Activated naive CD8-positive, alpha-beta T cell treated with anti-CD3 and anti-CD28 coated beads, Interleukin-2, amount 10 ng/mL, durations not matched to agents 7 days and 5 days (primary cell): ENCODE measurements at regions not wholly inside any gene's neighbourhood (a gene's known extent, or its start where the extent isn't known, plus 50 kb on each side); places are given as distances from the start of the nearest gene placed in this dataset.
"Not testable (repeated sequence)": the region's sequence is repeated elsewhere in the genome, so short reads cannot be mapped to it uniquely, and the experiment has no call there.

ENCODE experiments used
- ATAC-seq: fragments of 150-1000 bp; cut with Tn5 transposase; one replicate; pipeline ENCODE4 v1.10.0; 2021; ENCODE audit warnings: low read depth, moderate library complexity
- POLR2A ChIA-PET: fragments of 350-600 bp; sonication (Branson Sonifier 250); formaldehyde crosslinking; loops from one replicate; lab custom pipeline; 2021; ENCODE audit warnings: antibody characterized with exemption; lab: Charles Lee
- DNase-seq: peaks from one replicate; pipeline ENCODE4 v3.0.0; 2021
- H3K27ac Mint-ChIP-seq: one replicate; pipeline ENCODE4 v1.8.0; 2022; ENCODE audit warnings: mild to moderate bottlenecking, mixed read lengths
- H3K27me3 Mint-ChIP-seq: one replicate; pipeline ENCODE4 v1.8.0; 2022; ENCODE audit warnings: mild to moderate bottlenecking, moderate library complexity, mixed read lengths
- H3K36me3 Mint-ChIP-seq: one replicate; pipeline ENCODE4 v1.8.0; 2021; ENCODE audit warnings: mild to moderate bottlenecking, mixed read lengths
- H3K4me1 Mint-ChIP-seq: one replicate; pipeline ENCODE4 v1.8.0; 2021; ENCODE audit warnings: mixed read lengths
- H3K4me3 Mint-ChIP-seq: one replicate; pipeline ENCODE4 v1.8.0; 2022; ENCODE audit warnings: mild to moderate bottlenecking, moderate library complexity, mixed read lengths
- H3K9me3 Mint-ChIP-seq: one replicate; pipeline ENCODE4 v1.8.0; 2021; ENCODE audit warnings: mixed read lengths

DNA sequence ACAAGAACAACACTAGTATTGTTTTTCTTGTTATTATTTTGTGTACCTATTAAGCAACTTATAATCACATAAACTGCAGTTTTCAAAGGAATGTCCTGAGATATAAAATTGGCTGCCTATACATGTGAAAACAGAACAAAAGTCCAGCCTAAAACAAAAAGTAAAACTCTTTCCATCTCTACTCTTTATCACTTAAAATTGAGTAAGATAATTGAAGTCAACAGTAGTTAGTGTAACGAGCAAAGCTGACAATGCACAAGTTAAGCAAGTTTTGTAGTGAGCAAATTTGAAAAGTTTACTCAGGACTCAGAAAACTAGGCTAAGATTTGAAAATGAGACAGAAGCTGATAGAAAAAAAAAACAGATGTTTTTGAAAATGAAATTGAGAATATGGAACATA, 941.4 kb upstream of the MAN1A1 start:
- Mint-ChIP-seq H3K27ac (no peak overlapping the region), H3K4me1 (no peaks in the 10 kb centered on the region), H3K27me3 (no peaks in the 10 kb centered on the region), H3K4me3 (no peak overlapping the region), H3K9me3 (peaks cover 3% of the 10 kb centered on the region), H3K36me3 (no peaks in the 10 kb centered on the region)
- DNase-seq, result no peak
- POLR2A ChIA-PET, result no interaction called here
- ATAC-seq, result no peak

DNA sequence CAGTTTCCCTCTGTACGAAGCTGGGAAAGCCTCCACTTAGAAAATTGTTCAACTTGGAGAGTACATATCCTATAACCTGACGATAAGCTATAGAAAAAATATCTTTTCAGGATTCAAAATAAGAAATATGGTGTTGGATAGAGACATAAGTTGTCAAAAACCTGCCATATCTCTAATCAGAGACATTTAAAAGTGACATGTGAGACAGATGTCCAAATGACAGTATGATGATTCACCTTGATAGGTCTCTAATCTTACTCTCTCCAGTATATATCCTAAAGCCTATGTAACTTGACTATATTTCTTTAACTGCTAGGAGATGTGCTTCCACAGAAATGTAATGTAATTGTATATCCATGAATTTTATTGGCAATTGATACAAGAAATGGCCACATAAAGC, 932.4 kb upstream of the MAN1A1 start:
- ATAC-seq (no peak), DNase-seq (no peak)
- Mint-ChIP-seq H3K36me3 (no peaks in the 10 kb centered on the region), H3K4me3 (no peak overlapping the region), H3K27ac (no peak overlapping the region), H3K4me1 (no peaks in the 10 kb centered on the region), H3K9me3 (no peaks in the 10 kb centered on the region), H3K27me3 (no peaks in the 10 kb centered on the region)
- POLR2A ChIA-PET, result no interaction called here

DNA sequence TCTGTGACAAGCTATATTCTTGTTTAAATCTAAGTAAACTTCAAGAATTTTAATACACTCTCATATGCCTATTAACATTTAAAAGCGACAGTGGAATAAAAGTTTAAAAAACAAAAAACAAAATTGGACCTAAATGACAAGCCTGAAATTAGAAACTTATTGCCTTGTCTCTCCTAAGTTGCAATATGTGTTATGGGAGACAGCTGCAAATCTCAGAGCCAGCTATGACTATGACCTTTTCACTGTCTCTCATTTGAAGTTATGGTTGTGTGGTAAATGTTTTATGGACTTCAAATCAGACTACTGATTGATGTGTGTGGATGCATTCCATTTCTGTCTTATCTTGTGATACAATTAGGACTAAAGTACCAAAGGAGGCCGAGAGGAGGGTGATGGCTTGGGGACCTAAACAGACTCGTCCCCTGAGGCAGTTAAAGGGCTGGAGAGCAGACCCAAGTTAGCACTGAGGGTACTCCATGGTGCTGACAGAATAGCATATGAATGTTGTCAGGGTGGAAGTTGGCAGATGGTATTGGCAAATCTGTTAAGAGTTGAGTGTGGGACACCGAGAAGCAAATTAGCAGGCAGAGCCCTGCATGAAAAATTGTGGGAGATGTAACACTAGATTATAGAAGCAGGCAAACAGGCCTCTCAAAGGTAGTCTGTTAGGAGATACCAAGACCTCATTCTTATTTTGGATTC, 930.1 kb upstream of the MAN1A1 start:
- ATAC-seq (no peak), DNase-seq (no peak)
- POLR2A ChIA-PET, result no interaction called here
- Mint-ChIP-seq H3K4me3 (no peak overlapping the region), H3K4me1 (no peaks in the 10 kb centered on the region), H3K36me3 (no peaks in the 10 kb centered on the region), H3K27ac (no peak overlapping the region), H3K9me3 (no peaks in the 10 kb centered on the region), H3K27me3 (no peaks in the 10 kb centered on the region)

DNA sequence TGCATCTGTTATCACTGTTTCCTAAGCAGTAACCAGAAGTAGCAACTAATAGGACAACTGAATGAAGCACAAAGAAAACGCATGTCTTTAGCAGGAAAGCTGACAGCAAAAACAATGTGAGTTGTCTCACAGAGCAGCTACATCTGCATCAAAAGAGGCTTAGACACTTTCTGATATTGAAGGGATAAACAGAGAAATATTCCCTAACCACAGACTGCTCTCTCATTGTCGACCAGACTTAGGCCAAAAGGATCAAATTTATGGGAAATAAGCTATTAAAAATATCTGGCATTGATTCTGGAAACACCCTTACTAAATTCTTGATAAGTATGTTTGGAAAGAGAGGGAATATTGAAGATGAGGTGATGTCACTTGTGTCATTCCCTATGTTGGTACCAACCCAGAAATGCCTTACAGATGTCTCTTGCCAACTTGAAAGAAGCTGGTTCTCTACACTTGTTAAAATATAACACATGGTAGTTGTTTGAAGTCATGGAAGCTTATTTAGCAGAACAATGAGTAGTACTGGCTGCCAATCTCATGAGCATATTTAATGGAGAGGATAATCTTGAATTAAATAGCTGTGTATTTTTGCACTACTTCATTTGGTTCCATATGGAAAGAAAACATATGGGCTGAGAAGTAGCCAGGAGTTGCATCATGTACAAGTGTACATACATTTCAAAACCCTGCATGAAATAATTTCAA, 929.3 kb upstream of the MAN1A1 start:
- Mint-ChIP-seq H3K27me3 (no peaks in the 10 kb centered on the region), H3K27ac (no peak overlapping the region), H3K4me3 (no peak overlapping the region), H3K36me3 (no peaks in the 10 kb centered on the region), H3K9me3 (peaks cover 1% of the 10 kb centered on the region), H3K4me1 (no peaks in the 10 kb centered on the region)
- POLR2A ChIA-PET, result no interaction called here
- ATAC-seq, result no peak
- DNase-seq, result no peak

DNA sequence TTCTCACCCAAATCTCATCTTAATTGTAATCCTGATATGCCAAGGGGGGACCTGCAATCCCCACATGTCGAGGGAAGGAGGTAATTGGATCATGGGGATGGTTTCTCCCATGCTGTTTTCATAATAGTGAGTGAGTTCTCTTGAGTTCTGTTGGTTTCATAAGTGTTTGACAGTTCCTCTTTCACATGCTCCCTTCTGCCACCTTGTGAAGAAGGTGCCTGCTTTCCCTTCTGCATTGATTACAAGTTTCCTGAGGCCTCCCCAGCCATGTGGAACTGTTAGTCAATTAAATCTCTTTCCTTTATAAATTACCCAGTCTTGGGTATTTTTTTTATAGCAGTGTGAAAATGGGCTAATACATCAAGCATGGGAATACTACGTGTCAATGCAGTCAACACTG, 925.0 kb upstream of the MAN1A1 start:
- POLR2A ChIA-PET, result no interaction called here
- no peak overlapping the region for H3K27ac Mint-ChIP-seq
- no peak overlapping the region for H3K4me3 Mint-ChIP-seq
- no peaks in the 10 kb centered on the region for H3K36me3 Mint-ChIP-seq
- H3K9me3 Mint-ChIP-seq, result peaks cover 1% of the 10 kb centered on the region
- H3K4me1 Mint-ChIP-seq, result no peaks in the 10 kb centered on the region
- ATAC-seq, result no peak
- no peak for DNase-seq
- H3K27me3 Mint-ChIP-seq, result no peaks in the 10 kb centered on the region

DNA sequence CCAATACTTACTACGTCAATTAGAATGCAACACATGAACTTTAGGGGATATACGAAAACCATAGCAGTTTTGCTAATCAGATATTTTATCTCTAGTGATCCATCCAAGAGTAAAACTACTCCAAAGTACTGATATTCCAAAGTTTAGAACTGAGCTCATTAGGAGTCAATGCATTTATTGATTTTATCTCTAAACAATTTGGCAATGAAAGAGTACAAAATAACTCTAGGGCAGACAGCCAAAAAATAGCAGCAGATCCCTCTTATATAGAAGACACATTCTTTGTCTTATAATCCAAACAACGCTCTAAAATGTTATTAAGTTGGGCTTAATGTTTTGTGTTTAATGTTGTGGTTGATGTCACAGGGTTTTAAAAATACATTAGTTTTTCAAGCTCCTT, 923.9 kb upstream of the MAN1A1 start:
- POLR2A ChIA-PET, result no interaction called here
- Mint-ChIP-seq H3K4me3 (no peak overlapping the region), H3K27ac (no peak overlapping the region), H3K36me3 (no peaks in the 10 kb centered on the region), H3K4me1 (no peaks in the 10 kb centered on the region), H3K27me3 (no peaks in the 10 kb centered on the region), H3K9me3 (peaks cover 1% of the 10 kb centered on the region)
- ATAC-seq (no peak), DNase-seq (no peak)

DNA sequence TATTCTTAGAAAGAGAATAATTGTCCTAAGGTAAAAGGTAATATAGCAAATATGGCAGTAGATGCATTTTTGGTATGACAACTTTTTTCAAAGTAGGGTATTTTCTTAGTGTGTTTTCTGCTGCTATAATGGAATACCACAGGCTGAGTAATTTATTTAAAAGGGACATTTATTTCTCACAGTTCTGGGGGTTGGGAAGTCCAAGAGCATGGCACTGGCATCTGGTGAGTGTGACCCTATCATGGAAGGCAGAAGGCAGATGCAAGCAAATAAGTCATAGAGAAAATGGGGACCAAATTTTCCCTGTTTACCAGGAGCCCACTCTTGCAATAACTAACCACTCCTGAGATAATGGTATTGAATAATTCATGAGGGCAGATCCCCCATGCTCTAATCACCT, 922.5 kb upstream of the MAN1A1 start:
- H3K36me3 Mint-ChIP-seq, result no peaks in the 10 kb centered on the region
- POLR2A ChIA-PET, result no interaction called here
- H3K4me1 Mint-ChIP-seq, result no peaks in the 10 kb centered on the region
- ATAC-seq (no peak), DNase-seq (no peak)
- no peak overlapping the region for H3K27ac Mint-ChIP-seq
- H3K9me3 Mint-ChIP-seq, result peaks cover 2% of the 10 kb centered on the region
- H3K27me3 Mint-ChIP-seq, result no peaks in the 10 kb centered on the region
- H3K4me3 Mint-ChIP-seq, result no peak overlapping the region

DNA sequence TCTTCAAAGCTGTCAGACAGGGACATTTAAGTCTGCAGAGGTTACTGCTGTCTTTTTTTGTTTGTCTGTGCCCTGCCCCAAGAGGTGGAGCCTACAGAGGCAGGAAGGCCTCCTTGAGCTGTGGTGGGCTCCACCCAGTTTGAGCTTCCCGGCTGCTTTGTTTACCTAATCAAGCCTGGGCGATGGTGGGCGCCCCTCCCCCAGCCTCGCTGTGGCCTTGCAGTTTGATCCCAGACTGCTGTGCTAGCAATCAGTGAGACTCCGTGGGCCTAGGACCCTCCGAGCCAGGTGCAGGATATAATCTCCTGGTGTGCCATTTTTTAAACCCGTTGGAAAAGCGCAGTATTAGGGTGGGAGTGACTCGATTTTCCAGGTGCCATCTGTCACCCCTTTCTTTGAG, 918.7 kb upstream of the MAN1A1 start:
- DNase-seq, H3K4me3 Mint-ChIP-seq, H3K27me3 Mint-ChIP-seq, H3K36me3 Mint-ChIP-seq, H3K9me3 Mint-ChIP-seq, POLR2A ChIA-PET, H3K27ac Mint-ChIP-seq, H3K4me1 Mint-ChIP-seq, ATAC-seq: not testable (repeated sequence)

DNA sequence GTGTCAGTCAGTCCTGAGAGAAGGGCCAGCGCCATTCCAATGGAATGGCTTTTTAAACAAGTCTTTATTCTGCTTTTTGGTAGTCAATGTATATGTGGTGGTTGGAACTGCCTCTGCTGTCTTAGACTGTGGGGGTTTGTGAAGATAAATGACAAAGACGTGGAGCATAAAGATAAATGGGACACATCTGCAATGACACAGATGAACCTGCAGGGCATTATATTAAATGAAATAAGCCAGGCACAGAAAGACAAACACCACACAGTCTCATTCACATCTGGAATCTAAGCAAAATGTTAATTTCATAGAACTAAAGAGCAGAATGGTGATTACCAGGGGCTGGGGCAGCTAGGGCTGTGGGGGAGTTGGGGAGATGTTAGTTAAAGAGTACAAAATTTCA, 912.8 kb upstream of the MAN1A1 start:
- no peaks in the 10 kb centered on the region for H3K36me3 Mint-ChIP-seq
- no peak for DNase-seq
- H3K4me3 Mint-ChIP-seq, result no peak overlapping the region
- H3K4me1 Mint-ChIP-seq, result no peaks in the 10 kb centered on the region
- no peak overlapping the region for H3K27ac Mint-ChIP-seq
- POLR2A ChIA-PET, result no interaction called here
- no peak for ATAC-seq
- peaks cover 2% of the 10 kb centered on the region for H3K9me3 Mint-ChIP-seq
- no peaks in the 10 kb centered on the region for H3K27me3 Mint-ChIP-seq

DNA sequence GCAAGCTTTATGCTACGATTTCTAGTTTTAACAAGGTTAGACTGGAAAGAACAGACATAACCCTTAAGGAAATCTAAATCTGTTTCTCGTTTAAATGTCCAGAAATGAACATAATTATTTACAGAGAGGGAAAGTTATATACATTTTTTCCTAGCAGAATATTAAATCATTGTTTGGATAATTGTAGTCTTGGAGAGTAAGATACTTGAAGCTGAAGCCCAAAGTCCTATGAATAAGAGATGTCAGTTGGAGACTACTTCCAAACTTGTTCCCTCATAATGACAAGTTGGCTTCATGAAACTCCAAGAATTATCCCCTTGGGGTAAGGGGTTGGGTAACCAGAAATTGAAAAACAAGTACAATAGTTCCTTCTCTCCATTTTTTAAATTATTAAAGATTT, 911.1 kb upstream of the MAN1A1 start:
- DNase-seq (no peak), ATAC-seq (no peak)
- Mint-ChIP-seq H3K36me3 (no peaks in the 10 kb centered on the region), H3K27ac (no peak overlapping the region), H3K27me3 (no peaks in the 10 kb centered on the region), H3K4me3 (no peak overlapping the region), H3K9me3 (no peaks in the 10 kb centered on the region), H3K4me1 (no peaks in the 10 kb centered on the region)
- POLR2A ChIA-PET, result no interaction called here

DNA sequence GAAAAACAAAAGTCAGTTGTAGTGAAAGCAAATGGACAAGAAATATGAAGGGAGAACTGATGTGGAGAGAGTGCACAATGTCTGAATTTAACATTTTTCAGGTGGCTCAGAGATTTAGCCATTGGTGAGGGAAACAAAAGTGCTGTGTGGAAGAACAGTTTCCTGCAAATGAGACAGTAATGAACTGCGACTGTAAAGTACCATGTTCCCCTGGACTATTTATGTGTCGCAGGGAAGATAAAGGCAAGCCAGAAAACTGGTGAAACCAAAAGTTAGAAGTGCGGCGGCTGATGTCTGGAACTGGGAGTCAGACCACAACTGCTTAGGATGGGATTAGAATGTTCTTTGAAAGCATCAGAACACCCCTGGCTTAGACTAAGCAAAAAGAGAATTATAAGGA, 905.1 kb upstream of the MAN1A1 start:
- POLR2A ChIA-PET, result no interaction called here
- H3K4me3 Mint-ChIP-seq, result no peak overlapping the region
- H3K27ac Mint-ChIP-seq, result no peak overlapping the region
- DNase-seq (no peak), ATAC-seq (no peak)
- no peaks in the 10 kb centered on the region for H3K36me3 Mint-ChIP-seq
- no peaks in the 10 kb centered on the region for H3K27me3 Mint-ChIP-seq
- H3K4me1 Mint-ChIP-seq, result no peaks in the 10 kb centered on the region
- H3K9me3 Mint-ChIP-seq, result peaks cover 3% of the 10 kb centered on the region

DNA sequence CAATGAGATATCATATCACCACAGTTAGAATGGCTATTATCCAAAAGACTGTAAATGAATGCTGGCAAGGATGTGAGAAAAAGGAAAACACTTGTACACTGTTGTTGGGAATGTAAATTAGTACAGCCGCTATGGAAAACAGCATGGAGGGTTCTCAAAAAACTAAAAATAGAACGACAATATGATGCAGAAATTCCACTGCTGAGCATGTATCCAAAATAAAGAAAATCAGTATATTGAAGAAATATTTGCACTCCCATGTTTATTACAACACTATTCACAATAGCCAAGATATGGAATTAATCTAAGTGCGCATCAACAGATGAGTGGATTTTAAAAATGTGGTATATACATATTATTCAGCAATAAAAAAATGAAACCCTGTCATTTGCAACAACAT, 898.9 kb upstream of the MAN1A1 start:
- POLR2A ChIA-PET, result no interaction called here
- Mint-ChIP-seq H3K27me3 (no peaks in the 10 kb centered on the region), H3K4me1 (no peaks in the 10 kb centered on the region), H3K36me3 (no peaks in the 10 kb centered on the region), H3K27ac (no peak overlapping the region), H3K9me3 (peaks cover 5% of the 10 kb centered on the region), H3K4me3 (no peak overlapping the region)
- no peak for ATAC-seq
- DNase-seq, result no peak

DNA sequence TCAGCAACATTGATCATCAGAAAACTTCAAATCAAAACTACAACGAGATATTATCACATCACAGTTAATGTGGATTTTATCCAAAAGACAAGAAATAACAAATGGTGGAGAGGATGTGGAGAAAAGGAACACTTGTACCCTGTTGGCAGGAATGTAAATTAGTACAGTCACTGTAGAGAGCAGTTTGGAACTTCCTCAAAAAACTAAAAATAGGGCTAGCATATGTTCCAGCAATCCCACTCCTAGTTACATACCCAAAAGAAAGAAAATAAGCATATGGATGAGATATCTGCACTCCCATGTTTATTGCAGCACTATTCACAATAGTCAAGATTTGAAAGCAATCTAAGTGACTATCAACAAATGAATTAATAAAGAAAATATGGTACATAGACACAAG, 887.7 kb upstream of the MAN1A1 start:
- H3K27ac Mint-ChIP-seq, result no peak overlapping the region

DNA sequence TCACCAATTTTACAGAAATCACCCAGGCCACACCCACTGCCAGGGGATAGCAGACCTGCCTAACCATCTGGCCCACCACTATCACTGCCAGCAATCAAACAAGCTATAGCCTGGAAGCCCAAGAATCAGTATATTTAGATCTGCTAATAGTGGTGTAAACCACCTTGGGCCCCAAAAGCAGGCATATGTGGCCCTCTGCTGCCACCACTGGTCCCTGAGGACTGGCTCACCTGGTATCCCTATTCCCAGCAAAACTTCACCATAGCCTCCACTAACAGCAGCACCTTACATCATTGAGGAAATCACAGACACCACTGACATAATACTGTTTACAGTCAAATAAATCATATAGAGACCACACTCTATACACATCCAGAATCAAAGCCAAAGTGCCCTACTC, 880.4 kb upstream of the MAN1A1 start:
- no peak overlapping the region for H3K27ac Mint-ChIP-seq
- POLR2A ChIA-PET, result no interaction called here
- H3K4me1 Mint-ChIP-seq, result no peaks in the 10 kb centered on the region
- H3K27me3 Mint-ChIP-seq, result no peaks in the 10 kb centered on the region
- peaks cover 2% of the 10 kb centered on the region for H3K9me3 Mint-ChIP-seq
- DNase-seq, result no peak
- H3K36me3 Mint-ChIP-seq, result no peaks in the 10 kb centered on the region
- ATAC-seq, result no peak
- H3K4me3 Mint-ChIP-seq, result no peak overlapping the region

More for the DNA sequence above, 887.7 kb upstream of the MAN1A1 start:
- Mint-ChIP-seq H3K36me3 (no peaks in the 10 kb centered on the region), H3K4me3 (no peak overlapping the region), H3K27me3 (no peaks in the 10 kb centered on the region), H3K4me1 (no peaks in the 10 kb centered on the region), H3K9me3 (peaks cover 10% of the 10 kb centered on the region)
- no peak for ATAC-seq
- POLR2A ChIA-PET, result no interaction called here
- DNase-seq, result no peak
